Endodermal cell (in vitro differentiated cells): ENCODE measurements at regions not wholly inside any gene's neighbourhood (a gene's known extent, or its start where the extent isn't known, plus 50 kb on each side); places are given as distances from the start of the nearest gene placed in this dataset.

Experiments used
- DNase-seq: peaks from one replicate; pipeline ENCODE4 v3.0.0-alpha.2; 2017
- H3K27ac ChIP-seq: 2 replicates; pipeline ENCODE4 v1.5.1; 2013; ENCODE audit warnings: mild to moderate bottlenecking, low read depth, low read length, moderate library complexity
- H3K27me3 ChIP-seq: 2 replicates; pipeline ENCODE4 v1.6.1; 2013; ENCODE audit warnings: mild to moderate bottlenecking, low read length, moderate library complexity; ENCODE audit not compliant: insufficient read depth, control insufficient read depth, poor library complexity, severe bottlenecking
- H3K36me3 ChIP-seq: 2 replicates; pipeline ENCODE4 v1.7.0; 2013; ENCODE audit warnings: mild to moderate bottlenecking, low read length, moderate library complexity; ENCODE audit not compliant: control insufficient read depth, insufficient read depth
- H3K4me1 ChIP-seq: one replicate; pipeline ENCODE4 v1.7.0; 2013; ENCODE audit warnings: low read length; ENCODE audit not compliant: control insufficient read depth, insufficient read depth
- H3K4me3 ChIP-seq: 2 replicates; pipeline ENCODE4 v1.5.1; 2013; ENCODE audit warnings: mild to moderate bottlenecking, low read length, moderate library complexity
- H3K9ac ChIP-seq: 2 replicates; pipeline ENCODE4 v1.6.1; 2013; ENCODE audit warnings: mild to moderate bottlenecking, low read length, moderate library complexity; ENCODE audit not compliant: poor library complexity, severe bottlenecking; ENCODE audit errors: extremely low read depth
- H3K9me3 ChIP-seq: 2 replicates; pipeline ENCODE4 v1.6.1; 2013; ENCODE audit warnings: mild to moderate bottlenecking, low read length, moderate library complexity; ENCODE audit not compliant: control insufficient read depth
- H3K27ac Mint-ChIP-seq: 2 replicates; pipeline ENCODE4 v1.8.0; 2020; ENCODE audit warnings: mixed read lengths
- H3K27me3 Mint-ChIP-seq: 2 replicates; pipeline ENCODE4 v1.8.0; 2021; ENCODE audit warnings: mild to moderate bottlenecking, mixed read lengths; ENCODE audit not compliant: insufficient read depth
- H3K36me3 Mint-ChIP-seq: 2 replicates; pipeline ENCODE4 v1.8.0; 2020; ENCODE audit warnings: low read depth, mixed read lengths
- H3K4me1 Mint-ChIP-seq: 2 replicates; pipeline ENCODE4 v1.8.0; 2020; ENCODE audit warnings: mixed read lengths
- H3K4me3 Mint-ChIP-seq: 2 replicates; pipeline ENCODE4 v1.8.0; 2020; ENCODE audit warnings: mild to moderate bottlenecking, moderate library complexity, mixed read lengths
- H3K9me3 Mint-ChIP-seq: 2 replicates; pipeline ENCODE4 v1.8.0; 2020; ENCODE audit warnings: mild to moderate bottlenecking, mixed read lengths
- WGBS, 2 experiments: methylation state at CpG; one replicate each; pipeline versions ENCODE4 v1.1.5 to v1.1.7; 2013; ENCODE audit warnings: missing lambda C conversion rate in 2 of 2, mixed read lengths in 1 of 2; ENCODE audit not compliant: insufficient coverage in 1 of 2, insufficient read length in 1 of 2; 5-methylcytosine and 5-hydroxymethylcytosine counted together
- TF ChIP-seq, protein P1 (sequence below): fragments of 200-600 bp; sonication (generic); conservative IDR thresholded peaks from 2 replicates; pipeline ENCODE4 v1.5.0; 2021; ENCODE audit warnings: antibody characterized with exemption, mild to moderate bottlenecking

DNA sequence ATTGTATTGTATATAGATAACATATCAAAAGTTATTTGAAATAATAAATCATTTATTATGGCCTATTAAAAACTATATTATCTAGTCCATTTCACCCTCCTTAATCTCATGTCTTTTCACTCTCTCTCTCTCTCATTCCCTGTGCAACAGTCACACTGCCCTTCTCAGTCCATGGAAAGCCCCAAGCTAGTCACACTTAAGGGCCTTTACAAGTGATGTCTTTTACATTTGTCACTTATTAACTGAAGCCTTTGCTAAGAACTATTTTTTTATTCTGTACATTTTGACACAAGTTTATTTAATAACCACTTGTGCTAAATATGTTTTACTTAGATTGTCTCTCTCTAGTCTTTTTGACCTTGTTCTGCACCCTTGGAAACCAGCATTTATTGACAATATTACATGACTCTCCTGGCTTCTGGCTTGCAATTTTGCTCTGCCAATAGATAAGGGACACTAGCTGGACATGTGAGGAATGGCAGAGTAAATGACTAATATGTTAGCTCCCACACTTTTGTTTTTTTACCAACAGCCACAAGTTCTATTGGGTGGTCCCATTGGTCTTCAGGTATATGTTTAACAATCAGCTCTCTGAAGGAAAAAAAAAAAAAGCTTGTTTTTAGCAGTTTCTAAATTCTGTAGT lies 706.8 kb upstream of the POT1 start:
- no peak overlapping the region for H3K4me3 Mint-ChIP-seq
- no peaks in the 10 kb centered on the region for H3K27me3 ChIP-seq
- no peaks in the 10 kb centered on the region for H3K9me3 Mint-ChIP-seq
- peaks cover 7% of the 10 kb centered on the region for H3K4me1 Mint-ChIP-seq
- H3K27ac Mint-ChIP-seq: no peak overlapping the region
- no peak overlapping the region for H3K4me3 ChIP-seq
- peaks cover 8% of the 10 kb centered on the region for H3K27me3 Mint-ChIP-seq
- TF ChIP-seq, protein P1, sequence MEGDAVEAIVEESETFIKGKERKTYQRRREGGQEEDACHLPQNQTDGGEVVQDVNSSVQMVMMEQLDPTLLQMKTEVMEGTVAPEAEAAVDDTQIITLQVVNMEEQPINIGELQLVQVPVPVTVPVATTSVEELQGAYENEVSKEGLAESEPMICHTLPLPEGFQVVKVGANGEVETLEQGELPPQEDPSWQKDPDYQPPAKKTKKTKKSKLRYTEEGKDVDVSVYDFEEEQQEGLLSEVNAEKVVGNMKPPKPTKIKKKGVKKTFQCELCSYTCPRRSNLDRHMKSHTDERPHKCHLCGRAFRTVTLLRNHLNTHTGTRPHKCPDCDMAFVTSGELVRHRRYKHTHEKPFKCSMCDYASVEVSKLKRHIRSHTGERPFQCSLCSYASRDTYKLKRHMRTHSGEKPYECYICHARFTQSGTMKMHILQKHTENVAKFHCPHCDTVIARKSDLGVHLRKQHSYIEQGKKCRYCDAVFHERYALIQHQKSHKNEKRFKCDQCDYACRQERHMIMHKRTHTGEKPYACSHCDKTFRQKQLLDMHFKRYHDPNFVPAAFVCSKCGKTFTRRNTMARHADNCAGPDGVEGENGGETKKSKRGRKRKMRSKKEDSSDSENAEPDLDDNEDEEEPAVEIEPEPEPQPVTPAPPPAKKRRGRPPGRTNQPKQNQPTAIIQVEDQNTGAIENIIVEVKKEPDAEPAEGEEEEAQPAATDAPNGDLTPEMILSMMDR: no peak
- H3K36me3 Mint-ChIP-seq: no peaks in the 10 kb centered on the region
- no peaks in the 10 kb centered on the region for H3K36me3 ChIP-seq
- no peak overlapping the region for H3K27ac ChIP-seq
- peaks cover 14% of the 10 kb centered on the region for H3K9me3 ChIP-seq
- no peak overlapping the region for H3K9ac ChIP-seq
- no peak for DNase-seq
- H3K4me1 ChIP-seq: no peaks in the 10 kb centered on the region

DNA sequence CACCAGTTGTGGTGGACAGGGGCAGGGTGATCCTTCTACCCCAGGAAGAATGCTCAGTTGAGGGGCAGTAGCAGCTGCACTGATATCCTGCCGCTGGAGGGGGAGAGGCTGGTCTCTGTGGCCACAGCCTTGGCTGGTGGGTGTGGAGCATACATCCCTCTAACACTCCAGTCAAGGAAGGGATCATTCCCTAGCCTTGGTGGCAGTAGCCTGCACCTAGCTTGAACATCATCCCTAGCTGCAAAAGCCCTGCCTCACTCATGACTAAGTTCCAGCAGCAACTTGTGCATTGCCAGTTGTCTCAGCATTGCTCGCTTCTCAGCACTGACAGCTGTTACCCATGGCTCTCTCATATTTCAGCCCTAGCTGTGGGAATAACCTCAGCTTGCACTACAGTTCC lies 688.9 kb upstream of the POT1 start:
- no peaks in the 10 kb centered on the region for H3K4me1 Mint-ChIP-seq

DNA sequence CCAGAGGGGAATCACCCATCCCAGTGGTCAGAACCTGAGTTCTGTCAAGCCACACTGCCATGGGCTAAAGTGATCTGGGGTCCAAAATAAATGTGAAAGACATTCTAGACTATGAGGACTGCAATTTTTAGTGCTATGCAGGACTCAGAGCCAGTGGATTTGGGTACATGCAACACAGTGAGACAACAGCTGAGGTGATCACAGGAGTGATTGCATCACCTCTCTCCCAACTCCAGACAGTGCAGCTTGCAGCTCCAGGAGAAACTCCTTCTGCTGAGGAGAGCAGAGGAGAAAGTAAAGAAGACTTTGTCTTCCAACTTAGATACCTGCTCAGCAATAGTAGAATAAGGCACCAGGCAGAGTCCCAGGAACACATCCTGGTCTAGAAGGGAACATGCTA lies 682.0 kb upstream of the POT1 start:
- Histone ChIP-seq H3K4me3 (no peak overlapping the region), H3K9ac (no peak overlapping the region), H3K4me1 (no peaks in the 10 kb centered on the region), H3K27me3 (no peaks in the 10 kb centered on the region), H3K36me3 (no peaks in the 10 kb centered on the region), H3K27ac (no peak overlapping the region), H3K9me3 (peaks cover 9% of the 10 kb centered on the region)
- Mint-ChIP-seq H3K9me3 (peaks cover 3% of the 10 kb centered on the region), H3K36me3 (no peaks in the 10 kb centered on the region), H3K4me1 (peaks cover 1% of the 10 kb centered on the region), H3K27me3 (peaks cover 16% of the 10 kb centered on the region), H3K4me3 (no peak overlapping the region), H3K27ac (no peak overlapping the region)
- TF ChIP-seq, protein P1: no peak
- DNase-seq: no peak

More for the DNA sequence above, 688.9 kb upstream of the POT1 start:
- Histone ChIP-seq H3K27ac (no peak overlapping the region), H3K9me3 (peaks cover 13% of the 10 kb centered on the region), H3K9ac (no peak overlapping the region), H3K27me3 (no peaks in the 10 kb centered on the region), H3K4me1 (no peaks in the 10 kb centered on the region), H3K4me3 (no peak overlapping the region), H3K36me3 (no peaks in the 10 kb centered on the region)
- no peak overlapping the region for H3K4me3 Mint-ChIP-seq
- H3K27ac Mint-ChIP-seq: no peak overlapping the region
- no peak for DNase-seq
- no peaks in the 10 kb centered on the region for H3K27me3 Mint-ChIP-seq
- H3K36me3 Mint-ChIP-seq: no peaks in the 10 kb centered on the region
- whole genome bisulfite sequencing, 2 experiments: 93 to 100% methylated on average over 1 to 2 of the region's 2 CpGs
- H3K9me3 Mint-ChIP-seq: peaks cover 3% of the 10 kb centered on the region
- TF ChIP-seq, protein P1: no peak
